GM21723 (cell line): ENCODE measurements at regions not wholly inside any gene's neighbourhood (a gene's known extent, or its start where the extent isn't known, plus 50 kb on each side); places are given as distances from the start of the nearest gene placed in this dataset.
"Not testable (repeated sequence)": the region's sequence is repeated elsewhere in the genome, so short reads cannot be mapped to it uniquely, and the experiment has no call there.

Experiments
- ATAC-seq: cut with Tn5 transposase; IDR thresholded peaks from one replicate; pipeline ENCODE4 v1.9.1; 2021; ENCODE audit warnings: mild to moderate bottlenecking, moderate library complexity; ENCODE audit not compliant: unreplicated experiment

GRCh38 chr15:45863881-45864580, 229.2 kb downstream of the SQOR start:
- no peak for ATAC-seq

DNA sequence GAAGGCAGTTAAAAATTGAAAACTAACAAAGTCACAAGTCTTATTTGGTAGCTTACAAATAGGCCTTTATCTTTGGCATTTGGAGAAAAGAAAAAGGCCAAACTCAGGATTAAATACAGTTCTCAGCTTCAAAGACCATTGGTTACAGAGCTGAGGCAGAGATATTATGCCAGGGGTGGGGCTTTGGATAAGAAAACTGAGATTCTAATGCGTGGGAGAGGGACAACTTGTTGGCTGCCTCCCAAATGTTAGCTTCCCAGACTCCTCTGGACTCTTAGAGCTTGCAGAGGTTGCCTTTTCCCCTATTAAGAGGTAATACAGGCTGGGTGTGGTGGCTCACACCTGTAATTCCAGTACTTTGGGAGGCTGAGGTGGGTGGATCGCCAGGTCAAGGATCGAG, 231.8 kb downstream of the SQOR start:
- no peak for ATAC-seq

DNA sequence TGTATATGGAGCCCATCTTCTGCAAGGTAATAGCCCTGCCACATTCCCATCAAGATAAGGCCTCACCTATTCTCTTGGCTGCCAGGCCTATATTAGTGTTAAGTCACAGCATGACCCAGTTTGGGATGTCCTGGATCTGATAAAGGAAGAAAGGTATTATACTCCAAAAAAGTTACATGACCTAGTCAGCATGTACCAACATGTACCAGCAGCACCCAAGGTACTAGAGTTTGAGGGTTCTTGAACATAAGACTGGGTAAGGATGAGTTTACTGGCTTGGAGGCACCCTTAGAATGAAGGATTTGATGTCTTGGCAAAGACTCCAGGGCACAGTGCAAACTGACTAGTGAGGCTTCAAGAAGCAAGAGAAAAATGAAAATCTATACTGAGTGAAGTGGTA, 232.5 kb downstream of the SQOR start:
- ATAC-seq: no peak

DNA sequence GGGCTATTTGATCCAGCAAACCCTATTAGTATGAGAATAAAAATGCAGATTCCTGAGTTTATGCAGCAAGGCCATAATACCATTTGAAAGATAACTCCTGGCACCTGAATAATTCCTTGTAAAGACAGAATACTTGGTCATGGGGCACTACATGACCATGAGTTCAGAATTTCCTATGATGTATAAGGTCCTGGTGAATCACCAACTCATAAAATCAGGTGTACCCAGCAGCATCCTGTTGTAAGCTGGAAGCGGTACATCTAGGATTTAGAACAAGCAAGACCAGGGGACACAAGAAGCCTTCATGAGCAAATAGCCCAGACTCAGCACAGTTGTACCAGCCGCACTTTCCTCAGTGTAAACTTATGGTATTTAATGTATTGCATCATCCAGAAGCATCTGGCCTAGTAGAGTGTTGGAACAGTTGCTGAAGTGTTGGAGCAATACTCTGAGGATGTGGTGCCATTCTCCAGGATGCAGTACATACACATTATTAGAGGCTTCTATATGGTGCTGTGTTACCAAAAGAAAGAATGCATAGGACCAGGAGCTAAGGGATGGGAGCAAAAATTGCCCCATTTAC, 233.4 kb downstream of the SQOR start:
- ATAC-seq: no peak

GRCh38 chr15:45869034-45869668, 234.3 kb downstream of the SQOR start:
- no peak for ATAC-seq

DNA sequence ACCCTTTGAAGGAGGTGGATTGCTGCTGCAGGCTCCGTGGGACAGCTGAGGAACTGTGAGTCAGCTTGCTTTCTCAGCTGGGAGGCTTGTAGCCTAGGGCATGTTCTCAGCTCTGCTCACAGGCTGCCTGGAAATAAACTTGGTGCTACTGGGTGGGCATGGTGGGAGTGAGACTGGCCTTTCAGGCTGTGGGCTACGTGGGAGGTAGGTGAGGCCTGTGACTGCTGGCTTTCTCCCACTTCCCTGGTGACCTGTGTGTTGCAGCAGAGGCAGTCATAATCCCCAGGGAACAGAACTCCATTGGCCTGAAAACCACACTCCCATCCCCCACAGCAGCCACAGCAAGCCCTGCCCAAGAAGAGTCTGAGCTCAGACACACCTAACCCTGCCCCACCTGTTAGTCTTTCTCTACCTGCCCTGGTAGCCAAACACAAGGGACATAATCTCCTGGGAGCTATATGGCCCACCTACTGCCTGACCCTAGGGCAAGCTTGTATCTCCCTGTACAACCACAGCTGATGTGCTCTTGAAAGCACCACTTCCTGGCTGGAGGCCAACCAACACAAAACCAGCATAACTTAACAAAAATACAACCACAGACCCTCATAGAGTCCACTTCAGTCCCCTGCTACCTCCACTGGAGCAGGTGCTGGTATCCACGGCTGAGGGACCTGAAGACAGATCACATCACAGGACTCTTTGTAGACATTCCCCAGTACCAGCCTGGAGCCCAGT, 236.5 kb downstream of the SQOR start:
- no peak for ATAC-seq

- ATAC-seq: no peak
Observed at GRCh38 chr15:45873781-45874180, 239.0 kb downstream of the SQOR start.

- not testable (repeated sequence) for ATAC-seq
Observed at GRCh38 chr15:45874566-45874965, 239.7 kb downstream of the SQOR start.

- no peak for ATAC-seq
Observed at GRCh38 chr15:45884289-45884688, 249.5 kb downstream of the SQOR start.

DNA sequence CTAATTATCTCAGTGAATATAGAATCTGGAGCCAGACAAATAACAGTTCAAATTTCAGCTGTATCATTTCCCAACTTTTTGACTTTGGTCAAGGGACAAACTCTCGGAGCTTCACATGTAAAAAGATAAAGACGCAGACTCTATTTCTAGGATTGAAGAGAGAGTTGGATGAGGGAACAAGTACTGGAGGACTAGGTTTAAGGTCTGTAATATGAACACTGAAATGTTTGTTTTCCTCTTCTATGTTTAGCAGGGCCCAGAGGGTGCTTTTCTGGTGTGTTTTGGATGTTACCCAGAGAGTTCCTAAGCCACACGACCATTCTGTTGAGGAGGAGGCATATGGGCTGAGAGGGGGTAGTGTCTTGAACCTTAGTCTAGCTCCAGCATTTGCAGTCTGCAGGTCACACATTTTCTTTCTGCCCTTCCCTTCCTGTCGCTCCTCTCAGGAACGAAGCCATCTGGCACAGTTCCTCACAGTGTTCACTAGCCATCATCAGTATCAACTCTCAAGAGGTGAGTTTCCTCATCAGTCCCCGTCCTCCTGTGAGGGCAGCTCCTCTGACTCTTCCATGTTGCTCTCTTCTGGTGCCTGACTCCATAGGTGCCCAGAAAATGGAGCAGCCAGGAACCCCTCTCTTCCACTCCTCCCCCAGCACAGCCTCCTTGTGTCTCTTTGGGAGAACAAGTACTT, 250.1 kb downstream of the SQOR start:
- ATAC-seq: no peak

GRCh38 chr15:45885801-45886200, 251.0 kb downstream of the SQOR start:
- no peak for ATAC-seq

GRCh38 chr15:45891766-45892165, 256.9 kb downstream of the SQOR start:
- ATAC-seq: no peak

GRCh38 chr15:45892182-45892581, 257.4 kb downstream of the SQOR start:
- no peak for ATAC-seq

- no peak for ATAC-seq
Observed at GRCh38 chr15:45903283-45903682, 268.5 kb downstream of the SQOR start.

DNA sequence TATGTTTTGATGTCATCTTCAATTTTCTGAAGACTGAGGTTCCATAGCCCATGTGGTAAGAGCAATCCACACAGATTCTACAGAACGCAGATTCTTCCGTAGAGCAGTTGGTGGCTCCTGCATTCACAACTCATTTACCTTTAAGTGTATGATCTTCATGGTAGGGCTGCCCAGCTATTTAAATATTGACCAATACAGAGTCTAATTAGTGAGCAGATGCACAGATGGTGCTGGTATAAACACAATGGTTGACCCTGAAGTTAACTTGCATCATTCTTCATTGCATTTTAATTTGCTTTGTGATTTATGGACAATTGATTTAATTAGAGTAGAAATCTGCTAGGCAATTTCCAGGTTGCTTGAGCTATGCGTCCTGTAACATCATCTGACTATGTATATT, 269.2 kb downstream of the SQOR start:
- no peak for ATAC-seq

- ATAC-seq: no peak
Observed at GRCh38 chr15:45906230-45906629, 271.4 kb downstream of the SQOR start.

- ATAC-seq: no peak
Observed at GRCh38 chr15:45910671-45911070, 275.8 kb downstream of the SQOR start.

GRCh38 chr15:45913451-45913850, 278.6 kb downstream of the SQOR start:
- ATAC-seq: no peak

DNA sequence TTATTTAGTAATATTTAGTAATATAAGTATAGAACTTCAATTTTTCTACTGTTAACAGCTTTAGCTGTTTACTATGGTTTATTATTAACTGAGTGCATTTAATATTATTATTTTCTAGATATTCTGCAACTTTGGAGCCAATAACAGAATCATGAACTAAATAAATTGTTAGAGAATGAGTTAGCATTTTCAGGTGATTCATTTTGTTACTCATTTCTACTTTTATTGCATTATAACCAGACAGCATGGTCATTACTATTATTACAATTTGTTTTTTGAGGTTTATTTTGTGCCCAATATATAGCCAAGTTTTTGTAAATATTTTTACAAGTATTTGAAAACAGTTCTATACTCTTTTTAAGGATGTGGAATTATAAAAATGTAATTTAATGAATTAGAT, 279.6 kb downstream of the SQOR start:
- no peak for ATAC-seq

DNA sequence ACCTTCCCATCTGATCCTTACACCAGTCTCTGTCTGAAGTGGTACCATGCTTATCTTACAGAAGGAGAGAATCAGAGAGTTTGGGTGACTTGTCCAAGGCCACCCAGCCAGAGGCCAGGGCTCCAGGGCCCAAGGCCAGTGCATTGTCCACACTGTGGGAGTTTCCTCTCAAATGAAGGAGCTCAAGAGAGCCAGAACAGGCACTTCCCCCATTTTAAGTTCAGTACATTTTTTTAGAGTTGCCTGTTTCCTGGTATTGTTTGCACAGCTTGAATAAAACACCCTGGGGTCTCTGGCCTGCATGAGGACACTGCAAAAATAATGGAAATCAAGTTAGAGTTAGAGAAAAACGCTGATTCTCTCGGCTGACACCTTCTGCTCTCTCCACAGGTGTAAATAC, 284.0 kb downstream of the SQOR start:
- no peak for ATAC-seq

DNA sequence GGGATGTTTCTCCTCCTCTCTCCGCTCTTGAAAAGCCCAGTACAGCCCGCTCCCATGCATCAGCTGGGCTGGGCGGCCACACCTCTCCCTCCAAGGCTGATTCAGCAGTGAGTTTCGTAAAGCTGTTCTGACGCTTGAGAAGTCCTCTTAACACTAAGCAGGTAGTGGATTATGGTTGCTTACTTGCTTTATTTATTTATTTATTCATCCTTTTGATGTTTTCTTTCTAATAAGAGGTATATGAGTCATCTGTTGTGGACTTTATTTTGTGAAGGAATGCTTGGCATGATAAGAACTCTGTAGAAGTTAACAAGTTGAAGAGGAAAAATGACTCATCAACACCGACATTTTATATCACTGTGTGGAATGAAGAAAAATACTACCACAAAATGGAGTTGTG, 285.0 kb downstream of the SQOR start:
- ATAC-seq: no peak
